DND-41 (cell line): ENCODE measurements at regions not wholly inside any gene's neighbourhood (a gene's known extent, or its start where the extent isn't known, plus 50 kb on each side); places are given as distances from the start of the nearest gene placed in this dataset.
"Not testable (repeated sequence)": the region's sequence is repeated elsewhere in the genome, so short reads cannot be mapped to it uniquely, and the experiment has no call there.

Experiments
- ATAC-seq: fragments of 200-7000 bp; cut with Tn5 transposase; 3 replicates; pipeline ENCODE4 v1.9.1; 2021; ENCODE audit warnings: low read depth; ENCODE audit not compliant: insufficient read depth
- DNase-seq: peaks from one replicate; pipeline ENCODE4 v3.0.0-alpha.2; 2020
- H2AFZ ChIP-seq: 2 replicates; pipeline ENCODE4 v1.6.0; 2012; ENCODE audit warnings: low read depth, low read length
- H3K27ac ChIP-seq: 2 replicates; pipeline ENCODE4 v1.5.1; 2012; ENCODE audit warnings: low read length, inconsistent platforms
- H3K27me3 ChIP-seq: fragments of 200-600 bp; sonication (generic); 2 replicates; pipeline ENCODE4 v1.6.0; 2012; ENCODE audit warnings: low read length, mild to moderate bottlenecking, inconsistent platforms; ENCODE audit not compliant: insufficient read depth, poor library complexity
- H3K36me3 ChIP-seq: 2 replicates; pipeline ENCODE4 v1.5.1; 2012; ENCODE audit warnings: low read length, inconsistent platforms; ENCODE audit not compliant: insufficient read depth
- H3K4me1 ChIP-seq: 2 replicates; pipeline ENCODE4 v1.5.1; 2012; ENCODE audit warnings: mild to moderate bottlenecking, low read length; ENCODE audit not compliant: insufficient read depth
- H3K4me2 ChIP-seq: 2 replicates; pipeline ENCODE4 v1.6.0; 2012; ENCODE audit warnings: mild to moderate bottlenecking, moderate library complexity, low read length, inconsistent platforms; ENCODE audit not compliant: insufficient read depth
- H3K4me3 ChIP-seq, 2 experiments: fragments of 200-600 bp in 1 of 2; shearing (Covaris generic) in 1 of 2; 2 replicates each; pipeline ENCODE4 v1.5.1; 2012 to 2016; ENCODE audit warnings: inconsistent platforms in 2 of 2, low read length in 2 of 2, mild to moderate bottlenecking in 2 of 2, low read depth in 1 of 2, moderate library complexity in 1 of 2
- H3K79me2 ChIP-seq: 2 replicates; pipeline ENCODE4 v1.6.0; 2012; ENCODE audit warnings: low read length, inconsistent platforms; ENCODE audit not compliant: insufficient read depth
- H3K9ac ChIP-seq: 2 replicates; pipeline ENCODE4 v1.6.0; 2012; ENCODE audit warnings: low read depth, mild to moderate bottlenecking, inconsistent platforms, low read length, moderate library complexity
- H3K9me3 ChIP-seq: 2 replicates; pipeline ENCODE4 v1.5.1; 2012; ENCODE audit warnings: low read length, moderate library complexity, mild to moderate bottlenecking, inconsistent platforms; ENCODE audit not compliant: insufficient read depth, severe bottlenecking
- H4K20me1 ChIP-seq: 2 replicates; pipeline ENCODE4 v1.6.0; 2012; ENCODE audit warnings: low read length; ENCODE audit not compliant: insufficient read depth
- CTCF ChIP-seq: IDR thresholded peaks from 2 replicates; pipeline ENCODE4 v1.5.1; 2012; ENCODE audit warnings: borderline replicate concordance, low read length, moderate library complexity, mild to moderate bottlenecking; ENCODE audit not compliant: poor library complexity, severe bottlenecking; ENCODE audit errors: extremely low read depth
- EZH2 ChIP-seq: IDR thresholded peaks from 3 replicates; pipeline ENCODE4 v1.6.1; 2012; ENCODE audit warnings: borderline replicate concordance, low read depth, mild to moderate bottlenecking, moderate library complexity, low read length, inconsistent platforms; ENCODE audit not compliant: severe bottlenecking

GRCh38 chr13:65584126-65584525 lies 1646.0 kb downstream of the PCDH9 start:
- H3K79me2 ChIP-seq: no peaks in the 10 kb centered on the region
- TF ChIP-seq EZH2 (no peak), CTCF (no peak)
- H2AFZ ChIP-seq: no peak overlapping the region
- H3K4me1 ChIP-seq: no peaks in the 10 kb centered on the region
- no peaks in the 10 kb centered on the region for H4K20me1 ChIP-seq
- H3K27me3 ChIP-seq: no peaks in the 10 kb centered on the region
- H3K27ac ChIP-seq: no peak overlapping the region
- no peak overlapping the region for H3K4me3 ChIP-seq
- H3K36me3 ChIP-seq: no peaks in the 10 kb centered on the region
- DNase-seq (no peak), ATAC-seq (no peak)
- H3K4me2 ChIP-seq: no peak overlapping the region
- no peak overlapping the region for H3K9ac ChIP-seq
- no peaks in the 10 kb centered on the region for H3K9me3 ChIP-seq

GRCh38 chr13:65582160-65582559 lies 1648.0 kb downstream of the PCDH9 start:
- Histone ChIP-seq H3K4me1 (no peaks in the 10 kb centered on the region), H3K27me3 (no peaks in the 10 kb centered on the region), H2AFZ (no peak overlapping the region), H3K9me3 (no peaks in the 10 kb centered on the region), H3K36me3 (no peaks in the 10 kb centered on the region), H3K4me3 (no peak overlapping the region), H3K27ac (no peak overlapping the region), H3K79me2 (no peaks in the 10 kb centered on the region), H4K20me1 (no peaks in the 10 kb centered on the region), H3K9ac (no peak overlapping the region), H3K4me2 (no peak overlapping the region)
- ATAC-seq (no peak), DNase-seq (no peak)
- no peak for TF ChIP-seq EZH2
- TF ChIP-seq CTCF: no peak

GRCh38 chr13:65564561-65564960 lies 1665.6 kb downstream of the PCDH9 start:
- not testable (repeated sequence) for H3K4me2 ChIP-seq, H4K20me1 ChIP-seq, H3K9ac ChIP-seq, ATAC-seq, DNase-seq, H3K4me1 ChIP-seq, H3K36me3 ChIP-seq, H3K9me3 ChIP-seq, H3K27me3 ChIP-seq, H3K27ac ChIP-seq, H3K79me2 ChIP-seq, H3K4me3 ChIP-seq, H2AFZ ChIP-seq

GRCh38 chr13:65562305-65562704 lies 1667.8 kb downstream of the PCDH9 start:
- no peak overlapping the region for H3K27ac ChIP-seq
- H3K27me3 ChIP-seq: no peaks in the 10 kb centered on the region
- DNase-seq (no peak), ATAC-seq (no peak)
- no peak overlapping the region for H3K9ac ChIP-seq
- no peaks in the 10 kb centered on the region for H3K9me3 ChIP-seq
- H3K4me1 ChIP-seq: no peaks in the 10 kb centered on the region
- H3K4me3 ChIP-seq: no peak overlapping the region
- H3K79me2 ChIP-seq: no peaks in the 10 kb centered on the region
- H3K36me3 ChIP-seq: no peaks in the 10 kb centered on the region
- TF ChIP-seq EZH2: no peak
- no peak for TF ChIP-seq CTCF
- H2AFZ ChIP-seq: no peak overlapping the region
- H3K4me2 ChIP-seq: no peak overlapping the region
- H4K20me1 ChIP-seq: no peaks in the 10 kb centered on the region
